ENCODE measurements at regions not wholly inside any gene's neighbourhood (a gene's known extent, or its start where the extent isn't known, plus 50 kb on each side); places are given as distances from the start of the nearest gene placed in this dataset.

DNA sequence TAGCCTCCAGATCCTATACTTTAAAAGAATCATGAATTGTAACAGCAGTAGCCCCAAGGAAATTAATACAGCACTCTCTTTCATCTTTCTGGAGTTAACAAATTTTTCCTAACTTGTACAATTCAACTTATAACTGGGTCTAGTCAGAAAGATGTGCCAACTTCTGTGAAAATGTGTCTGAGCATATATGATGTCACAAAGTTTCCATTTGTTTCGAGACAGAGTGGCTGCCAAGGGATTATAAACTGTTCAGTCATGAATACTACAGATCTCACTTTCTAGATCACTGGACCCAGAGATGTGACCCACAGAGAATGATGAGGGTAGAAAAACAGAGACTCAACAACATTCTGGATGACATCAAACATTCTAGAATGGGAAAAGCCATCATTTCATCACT is 249.2 kb upstream of the PHF14 start:
- no peaks in the 10 kb centered on the region for H3K4me1 Mint-ChIP-seq (ENCODE audit: unreplicated experiment)
- no peaks in the 10 kb centered on the region for H3K36me3 Mint-ChIP-seq (ENCODE audit: unreplicated experiment)
- TF ChIP-seq, protein P1, sequence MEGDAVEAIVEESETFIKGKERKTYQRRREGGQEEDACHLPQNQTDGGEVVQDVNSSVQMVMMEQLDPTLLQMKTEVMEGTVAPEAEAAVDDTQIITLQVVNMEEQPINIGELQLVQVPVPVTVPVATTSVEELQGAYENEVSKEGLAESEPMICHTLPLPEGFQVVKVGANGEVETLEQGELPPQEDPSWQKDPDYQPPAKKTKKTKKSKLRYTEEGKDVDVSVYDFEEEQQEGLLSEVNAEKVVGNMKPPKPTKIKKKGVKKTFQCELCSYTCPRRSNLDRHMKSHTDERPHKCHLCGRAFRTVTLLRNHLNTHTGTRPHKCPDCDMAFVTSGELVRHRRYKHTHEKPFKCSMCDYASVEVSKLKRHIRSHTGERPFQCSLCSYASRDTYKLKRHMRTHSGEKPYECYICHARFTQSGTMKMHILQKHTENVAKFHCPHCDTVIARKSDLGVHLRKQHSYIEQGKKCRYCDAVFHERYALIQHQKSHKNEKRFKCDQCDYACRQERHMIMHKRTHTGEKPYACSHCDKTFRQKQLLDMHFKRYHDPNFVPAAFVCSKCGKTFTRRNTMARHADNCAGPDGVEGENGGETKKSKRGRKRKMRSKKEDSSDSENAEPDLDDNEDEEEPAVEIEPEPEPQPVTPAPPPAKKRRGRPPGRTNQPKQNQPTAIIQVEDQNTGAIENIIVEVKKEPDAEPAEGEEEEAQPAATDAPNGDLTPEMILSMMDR (IDR thresholded peaks at IDR 0.05) = no peak
- H3K9me3 Mint-ChIP-seq (ENCODE audit: unreplicated experiment) = no peaks in the 10 kb centered on the region
- H3K27me3 Mint-ChIP-seq (ENCODE audit: unreplicated experiment) = no peaks in the 10 kb centered on the region
- H3K4me3 Mint-ChIP-seq (ENCODE audit: unreplicated experiment) = no peak overlapping the region
- no peak for DNase-seq (ENCODE audit: extremely low spot score, unreplicated experiment)
- no peak overlapping the region for H3K27ac Mint-ChIP-seq (ENCODE audit: unreplicated experiment)

DNA sequence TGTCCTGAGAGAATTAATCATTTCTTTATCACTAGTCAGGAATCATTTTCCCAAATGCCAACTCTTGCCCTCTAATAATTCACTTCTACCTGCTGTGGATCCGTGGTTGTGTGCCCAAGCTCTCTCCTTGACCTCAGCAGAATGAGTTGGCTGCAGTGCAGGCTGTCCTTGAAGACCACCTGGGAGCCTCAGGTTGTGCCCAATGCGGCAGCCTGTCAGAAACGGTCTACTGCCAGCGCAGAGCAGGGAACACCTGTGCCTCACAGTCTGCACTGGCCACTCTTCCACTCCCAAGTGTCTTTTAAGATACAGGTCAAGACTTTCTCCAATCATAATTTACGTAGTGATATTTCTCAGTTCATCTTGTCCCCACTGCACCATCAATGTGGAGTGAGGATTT is 246.0 kb upstream of the PHF14 start:
- Mint-ChIP-seq H3K36me3 (ENCODE audit: unreplicated experiment) (no peaks in the 10 kb centered on the region), H3K4me1 (ENCODE audit: unreplicated experiment) (no peaks in the 10 kb centered on the region), H3K4me3 (ENCODE audit: unreplicated experiment) (no peak overlapping the region), H3K27ac (ENCODE audit: unreplicated experiment) (no peak overlapping the region), H3K9me3 (ENCODE audit: unreplicated experiment) (no peaks in the 10 kb centered on the region), H3K27me3 (ENCODE audit: unreplicated experiment) (no peaks in the 10 kb centered on the region)
- no peak for DNase-seq (ENCODE audit: extremely low spot score, unreplicated experiment)
- TF ChIP-seq, protein P1 (IDR thresholded peaks at IDR 0.05) = no peak

- no peak overlapping the region for H3K27ac Mint-ChIP-seq (ENCODE audit: unreplicated experiment)
- DNase-seq (ENCODE audit: extremely low spot score, unreplicated experiment) = no peak
- H3K27me3 Mint-ChIP-seq (ENCODE audit: unreplicated experiment) = no peaks in the 10 kb centered on the region
- H3K36me3 Mint-ChIP-seq (ENCODE audit: unreplicated experiment) = no peaks in the 10 kb centered on the region
- H3K4me1 Mint-ChIP-seq (ENCODE audit: unreplicated experiment) = no peaks in the 10 kb centered on the region
- TF ChIP-seq, protein P1 (IDR thresholded peaks at IDR 0.05) = no peak
- no peak overlapping the region for H3K4me3 Mint-ChIP-seq (ENCODE audit: unreplicated experiment)
- peaks cover 9% of the 10 kb centered on the region for H3K9me3 Mint-ChIP-seq (ENCODE audit: unreplicated experiment)
Observed at GRCh38 chr7:10731253-10731773, 242.4 kb upstream of the PHF14 start.

DNA sequence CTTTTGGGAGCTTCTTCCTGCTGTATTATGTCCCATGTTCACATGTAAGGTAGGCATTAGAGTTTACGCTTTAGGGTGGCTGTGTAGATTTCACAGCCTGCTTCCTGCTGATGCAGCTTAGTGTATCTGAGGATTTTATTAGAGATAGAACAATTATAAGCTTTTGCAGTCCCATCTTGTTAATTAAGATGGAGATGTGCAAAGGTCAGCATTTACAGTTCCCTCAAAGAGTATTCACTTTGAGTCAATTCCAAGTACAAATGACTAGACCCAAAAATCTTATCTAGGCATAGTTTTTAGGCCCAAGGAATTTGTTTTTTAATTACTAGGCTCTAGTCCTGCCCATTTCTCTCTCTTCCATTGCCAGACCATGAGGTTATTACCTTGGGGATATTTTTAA is 239.9 kb upstream of the PHF14 start:
- no peak for DNase-seq (ENCODE audit: extremely low spot score, unreplicated experiment)
- no peaks in the 10 kb centered on the region for H3K36me3 Mint-ChIP-seq (ENCODE audit: unreplicated experiment)
- H3K4me3 Mint-ChIP-seq (ENCODE audit: unreplicated experiment) = no peak overlapping the region
- H3K27ac Mint-ChIP-seq (ENCODE audit: unreplicated experiment) = no peak overlapping the region
- H3K4me1 Mint-ChIP-seq (ENCODE audit: unreplicated experiment) = no peaks in the 10 kb centered on the region
- no peaks in the 10 kb centered on the region for H3K27me3 Mint-ChIP-seq (ENCODE audit: unreplicated experiment)
- TF ChIP-seq, protein P1 (IDR thresholded peaks at IDR 0.05) = no peak
- H3K9me3 Mint-ChIP-seq (ENCODE audit: unreplicated experiment) = peaks cover 9% of the 10 kb centered on the region

GRCh38 chr7:10734595-10734994 is 239.1 kb upstream of the PHF14 start:
- no peaks in the 10 kb centered on the region for H3K27me3 Mint-ChIP-seq (ENCODE audit: unreplicated experiment)
- H3K4me1 Mint-ChIP-seq (ENCODE audit: unreplicated experiment) = no peaks in the 10 kb centered on the region
- DNase-seq (ENCODE audit: extremely low spot score, unreplicated experiment) = no peak
- no peak overlapping the region for H3K27ac Mint-ChIP-seq (ENCODE audit: unreplicated experiment)
- TF ChIP-seq, protein P1 (IDR thresholded peaks at IDR 0.05) = no peak
- H3K36me3 Mint-ChIP-seq (ENCODE audit: unreplicated experiment) = no peaks in the 10 kb centered on the region
- peaks cover 9% of the 10 kb centered on the region for H3K9me3 Mint-ChIP-seq (ENCODE audit: unreplicated experiment)
- no peak overlapping the region for H3K4me3 Mint-ChIP-seq (ENCODE audit: unreplicated experiment)
